GM23248 (cell line): ENCODE measurements at regions not wholly inside any gene's neighbourhood (a gene's known extent, or its start where the extent isn't known, plus 50 kb on each side); places are given as distances from the start of the nearest gene placed in this dataset.

Experiments used
- DNase-seq: peaks from one replicate; pipeline ENCODE4 v3.0.0-alpha.2; 2015
- H2AFZ ChIP-seq: fragments of 200-600 bp; sonication (generic); 2 replicates; pipeline ENCODE4 v1.6.1; 2016; ENCODE audit warnings: antibody characterized with exemption
- H3F3A ChIP-seq: fragments of 200-600 bp; sonication (generic); 2 replicates; pipeline ENCODE4 v1.6.1; 2016; ENCODE audit warnings: mild to moderate bottlenecking, antibody characterized with exemption, mixed run types; ENCODE audit not compliant: insufficient read depth
- H3K27ac ChIP-seq: fragments of 200-600 bp; sonication (generic); 2 replicates; pipeline ENCODE4 v1.5.1; 2016; ENCODE audit warnings: mild to moderate bottlenecking
- H3K27me3 ChIP-seq: fragments of 200-600 bp; sonication (generic); replicated peaks from 2 replicates; pipeline ENCODE4 v1.6.1; 2016; ENCODE audit warnings: mild to moderate bottlenecking; ENCODE audit not compliant: insufficient read depth
- H3K36me3 ChIP-seq: fragments of 200-600 bp; sonication (generic); 2 replicates; pipeline ENCODE4 v1.6.1; 2016; ENCODE audit warnings: low read depth, mild to moderate bottlenecking
- H3K4me1 ChIP-seq: fragments of 200-600 bp; sonication (generic); 2 replicates; pipeline ENCODE4 v1.6.1; 2016; ENCODE audit warnings: mild to moderate bottlenecking; ENCODE audit not compliant: insufficient read depth
- H3K4me2 ChIP-seq: fragments of 200-600 bp; sonication (generic); one replicate; pipeline ENCODE4 v1.6.1; 2016; ENCODE audit warnings: mild to moderate bottlenecking; ENCODE audit not compliant: unreplicated experiment
- H3K4me3 ChIP-seq: fragments of 200-600 bp; sonication (generic); 2 replicates; pipeline ENCODE4 v1.5.1; 2016; ENCODE audit warnings: mild to moderate bottlenecking
- H3K79me2 ChIP-seq: fragments of 200-600 bp; sonication (generic); 2 replicates; pipeline ENCODE4 v1.6.1; 2016; ENCODE audit warnings: mild to moderate bottlenecking; ENCODE audit not compliant: insufficient read depth
- H3K9ac ChIP-seq: fragments of 200-600 bp; sonication (generic); 2 replicates; pipeline ENCODE4 v1.6.1; 2016; ENCODE audit warnings: mild to moderate bottlenecking
- H3K9me2 ChIP-seq: fragments of 200-600 bp; sonication (generic); 2 replicates; pipeline ENCODE4 v1.6.1; 2016; ENCODE audit warnings: mixed run types, mild to moderate bottlenecking, moderate library complexity; ENCODE audit not compliant: insufficient read depth
- H3K9me3 ChIP-seq: fragments of 200-600 bp; sonication (generic); one replicate; pipeline ENCODE4 v1.6.1; 2017; ENCODE audit warnings: low read depth
- H4K20me1 ChIP-seq: fragments of 200-600 bp; sonication (generic); 2 replicates; pipeline ENCODE4 v1.6.0; 2016; ENCODE audit not compliant: insufficient read depth
- EZH2 ChIP-seq: fragments of 200-600 bp; sonication (generic); IDR thresholded peaks from 2 replicates; pipeline ENCODE4 v1.6.1; 2018; ENCODE audit warnings: antibody characterized with exemption, mild to moderate bottlenecking; ENCODE audit not compliant: insufficient read depth, poor library complexity, severe bottlenecking
- EZH2phosphoT487 ChIP-seq: fragments of 200-600 bp; sonication (generic); IDR thresholded peaks from 2 replicates; pipeline ENCODE4 v1.6.1; 2018; ENCODE audit warnings: antibody characterized with exemption, moderate library complexity, mild to moderate bottlenecking, low read depth; ENCODE audit not compliant: insufficient read depth
- WGBS, 2 experiments: methylation state at CpG; one replicate each; pipeline ENCODE4 v1.1.6; 2015 to 2017; ENCODE audit warnings: low lambda C conversion rate in 2 of 2, low coverage in 1 of 2; ENCODE audit errors: missing lambda C conversion rate in 2 of 2; 5-methylcytosine and 5-hydroxymethylcytosine counted together
- in situ Hi-C: fragments of 300-500 bp; cut with MboI; formaldehyde crosslinking; loops from 2 replicates; pipeline ENCODE4 v1.15.0; 2020

- Histone ChIP-seq H3K27me3 (no peaks in the 10 kb centered on the region), H3K9me2 (no peaks in the 10 kb centered on the region), H3K4me2 (no peak overlapping the region), H3K9me3 (no peaks in the 10 kb centered on the region), H3K36me3 (no peaks in the 10 kb centered on the region), H2AFZ (no peak overlapping the region), H3K4me3 (no peak overlapping the region), H3K4me1 (no peaks in the 10 kb centered on the region), H3K9ac (no peak overlapping the region), H3K79me2 (no peaks in the 10 kb centered on the region), H3K27ac (no peak overlapping the region), H4K20me1 (no peaks in the 10 kb centered on the region), H3F3A (no peaks in the 10 kb centered on the region)
- TF ChIP-seq EZH2 (no peak), EZH2phosphoT487 (no peak)
- WGBS, 2 experiments, result 55 to 59% methylated on average over 3 of the region's 3 CpGs
- no peak for DNase-seq
- in situ Hi-C loops, result no loop called here
These were observed 184.7 kb downstream of the COG6 start for GRCh38 chr13:39840201-39840600.

- 30 to 39% methylated on average over 3 of the region's 3 CpGs for WGBS, 2 experiments
- no peaks in the 10 kb centered on the region for H4K20me1 ChIP-seq
- H3K9me3 ChIP-seq, result no peaks in the 10 kb centered on the region
- in situ Hi-C loops, result no loop called here
- H3K79me2 ChIP-seq, result no peaks in the 10 kb centered on the region
- H3K4me1 ChIP-seq, result no peaks in the 10 kb centered on the region
- no peak overlapping the region for H3K27ac ChIP-seq
- H3K36me3 ChIP-seq, result no peaks in the 10 kb centered on the region
- H3F3A ChIP-seq, result no peaks in the 10 kb centered on the region
- H3K4me2 ChIP-seq, result no peak overlapping the region
- no peak for TF ChIP-seq EZH2phosphoT487
- no peak for TF ChIP-seq EZH2
- H3K9ac ChIP-seq, result no peak overlapping the region
- no peak for DNase-seq
- H2AFZ ChIP-seq, result no peak overlapping the region
- no peaks in the 10 kb centered on the region for H3K27me3 ChIP-seq
- H3K9me2 ChIP-seq, result no peaks in the 10 kb centered on the region
- no peak overlapping the region for H3K4me3 ChIP-seq
These were observed 191.9 kb downstream of the COG6 start for GRCh38 chr13:39847336-39847735.

- Histone ChIP-seq H3K36me3 (no peaks in the 10 kb centered on the region), H3K9me2 (no peaks in the 10 kb centered on the region), H3K27ac (no peak overlapping the region), H3K4me1 (no peaks in the 10 kb centered on the region), H3K9ac (no peak overlapping the region), H3K27me3 (no peaks in the 10 kb centered on the region), H3F3A (no peaks in the 10 kb centered on the region), H3K79me2 (no peaks in the 10 kb centered on the region), H3K4me3 (no peak overlapping the region), H3K4me2 (no peak overlapping the region), H4K20me1 (no peaks in the 10 kb centered on the region), H3K9me3 (no peaks in the 10 kb centered on the region), H2AFZ (no peak overlapping the region)
- DNase-seq, result no peak
- in situ Hi-C loops, result no loop called here
- TF ChIP-seq EZH2phosphoT487 (no peak), EZH2 (no peak)
- WGBS, 2 experiments, result 7 to 12% methylated on average over 4 of the region's 4 CpGs
These were observed 199.8 kb downstream of the COG6 start for GRCh38 chr13:39855236-39855635.

GRCh38 chr13:39856714-39857113 is 201.3 kb downstream of the COG6 start:
- no peaks in the 10 kb centered on the region for H3K36me3 ChIP-seq
- no peaks in the 10 kb centered on the region for H3F3A ChIP-seq
- TF ChIP-seq EZH2 (no peak), EZH2phosphoT487 (no peak)
- no peak overlapping the region for H3K4me2 ChIP-seq
- no peak overlapping the region for H3K9ac ChIP-seq
- H3K27ac ChIP-seq, result no peak overlapping the region
- DNase-seq, result no peak
- H3K4me3 ChIP-seq, result no peak overlapping the region
- WGBS, 2 experiments, result 36 to 60% methylated on average over 8 of the region's 8 CpGs
- H3K4me1 ChIP-seq, result no peaks in the 10 kb centered on the region
- no peaks in the 10 kb centered on the region for H4K20me1 ChIP-seq
- no peaks in the 10 kb centered on the region for H3K79me2 ChIP-seq
- in situ Hi-C loops, result no loop called here
- H3K9me2 ChIP-seq, result no peaks in the 10 kb centered on the region
- no peaks in the 10 kb centered on the region for H3K9me3 ChIP-seq
- H3K27me3 ChIP-seq, result no peaks in the 10 kb centered on the region
- no peak overlapping the region for H2AFZ ChIP-seq

- Histone ChIP-seq H3F3A (no peaks in the 10 kb centered on the region), H3K9me3 (no peaks in the 10 kb centered on the region), H3K36me3 (no peaks in the 10 kb centered on the region), H3K4me2 (no peak overlapping the region), H3K9ac (no peak overlapping the region), H3K4me3 (no peak overlapping the region), H2AFZ (no peak overlapping the region), H3K4me1 (no peaks in the 10 kb centered on the region), H4K20me1 (no peaks in the 10 kb centered on the region), H3K9me2 (no peaks in the 10 kb centered on the region), H3K27me3 (no peaks in the 10 kb centered on the region), H3K79me2 (no peaks in the 10 kb centered on the region), H3K27ac (no peak overlapping the region)
- WGBS, 2 experiments, result 25 to 44% methylated on average over 2 of the region's 2 CpGs
- in situ Hi-C loops, result no loop called here
- no peak for DNase-seq
- TF ChIP-seq EZH2 (no peak), EZH2phosphoT487 (no peak)
These were observed 203.3 kb downstream of the COG6 start for GRCh38 chr13:39858794-39859193.
